Mucosa of stomach (tissue), 1 donor: ENCODE measurements at regions not wholly inside any gene's neighbourhood (a gene's known extent, or its start where the extent isn't known, plus 50 kb on each side); places are given as distances from the start of the nearest gene placed in this dataset.
"Not testable (repeated sequence)": the region's sequence is repeated elsewhere in the genome, so short reads cannot be mapped to it uniquely, and the experiment has no call there.

Experiments
- H3K27me3 ChIP-seq: one replicate; pipeline ENCODE4 v1.7.0; 2013; ENCODE audit warnings: mild to moderate bottlenecking, low read length; ENCODE audit not compliant: control insufficient read depth, insufficient read depth
- H3K36me3 ChIP-seq: one replicate; pipeline ENCODE4 v1.7.0; 2013; ENCODE audit warnings: low read length; ENCODE audit not compliant: control insufficient read depth, insufficient read depth
- H3K4me1 ChIP-seq: one replicate; pipeline ENCODE4 v1.7.0; 2013; ENCODE audit warnings: mild to moderate bottlenecking, low read length; ENCODE audit not compliant: control insufficient read depth, insufficient read depth
- H3K4me3 ChIP-seq: one replicate; pipeline ENCODE4 v1.7.0; 2013; ENCODE audit warnings: low read length
- H3K9ac ChIP-seq: one replicate; pipeline ENCODE4 v1.7.0; 2013; ENCODE audit warnings: mild to moderate bottlenecking, low read length, moderate library complexity
- H3K9me3 ChIP-seq: one replicate; pipeline ENCODE4 v1.7.0; 2013; ENCODE audit warnings: mild to moderate bottlenecking, low read length, moderate library complexity; ENCODE audit not compliant: control insufficient read depth
- donor health status: Pancreatic carcinoma.

GRCh38 chr3:157871248-157871647, 235.0 kb downstream of the SHOX2 start:
- H3K9ac ChIP-seq, result no peak overlapping the region
- no peaks in the 10 kb centered on the region for H3K9me3 ChIP-seq
- H3K4me1 ChIP-seq, result no peaks in the 10 kb centered on the region
- no peak overlapping the region for H3K4me3 ChIP-seq
- H3K36me3 ChIP-seq, result no peaks in the 10 kb centered on the region
- no peaks in the 10 kb centered on the region for H3K27me3 ChIP-seq

- no peaks in the 10 kb centered on the region for H3K27me3 ChIP-seq
- no peaks in the 10 kb centered on the region for H3K4me1 ChIP-seq
These were observed 237.3 kb downstream of the SHOX2 start for GRCh38 chr3:157868946-157869345.

GRCh38 chr3:157868196-157868595, 238.0 kb downstream of the SHOX2 start:
- no peak overlapping the region for H3K4me3 ChIP-seq
- H3K9me3 ChIP-seq, result no peaks in the 10 kb centered on the region
- H3K4me1 ChIP-seq, result no peaks in the 10 kb centered on the region
- no peaks in the 10 kb centered on the region for H3K27me3 ChIP-seq
- H3K36me3 ChIP-seq, result no peaks in the 10 kb centered on the region
- H3K9ac ChIP-seq, result no peak overlapping the region

More at GRCh38 chr3:157868946-157869345, 237.3 kb downstream of the SHOX2 start:
- Histone ChIP-seq H3K36me3 (no peaks in the 10 kb centered on the region), H3K9me3 (no peaks in the 10 kb centered on the region), H3K9ac (no peak overlapping the region), H3K4me3 (no peak overlapping the region)

GRCh38 chr3:157865352-157866000, 240.7 kb downstream of the SHOX2 start:
- no peak overlapping the region for H3K9ac ChIP-seq
- no peaks in the 10 kb centered on the region for H3K36me3 ChIP-seq
- H3K9me3 ChIP-seq, result no peaks in the 10 kb centered on the region
- H3K4me3 ChIP-seq, result no peak overlapping the region
- no peaks in the 10 kb centered on the region for H3K4me1 ChIP-seq
- no peaks in the 10 kb centered on the region for H3K27me3 ChIP-seq

- H3K27me3 ChIP-seq, result no peaks in the 10 kb centered on the region
- H3K4me1 ChIP-seq, result no peaks in the 10 kb centered on the region
- H3K36me3 ChIP-seq, result no peaks in the 10 kb centered on the region
- no peak overlapping the region for H3K9ac ChIP-seq
- no peaks in the 10 kb centered on the region for H3K9me3 ChIP-seq
- no peak overlapping the region for H3K4me3 ChIP-seq
These were observed 245.0 kb downstream of the SHOX2 start for GRCh38 chr3:157861076-157861765.

- no peak overlapping the region for H3K9ac ChIP-seq
- H3K36me3 ChIP-seq, result no peaks in the 10 kb centered on the region
- no peaks in the 10 kb centered on the region for H3K9me3 ChIP-seq
- H3K4me1 ChIP-seq, result no peaks in the 10 kb centered on the region
- H3K27me3 ChIP-seq, result no peaks in the 10 kb centered on the region
- no peak overlapping the region for H3K4me3 ChIP-seq
These were observed 246.7 kb downstream of the SHOX2 start for GRCh38 chr3:157859541-157859940.

GRCh38 chr3:157858821-157859220, 247.4 kb downstream of the SHOX2 start:
- H3K36me3 ChIP-seq, result no peaks in the 10 kb centered on the region
- no peak overlapping the region for H3K9ac ChIP-seq
- no peaks in the 10 kb centered on the region for H3K9me3 ChIP-seq
- no peaks in the 10 kb centered on the region for H3K4me1 ChIP-seq
- no peaks in the 10 kb centered on the region for H3K27me3 ChIP-seq
- H3K4me3 ChIP-seq, result no peak overlapping the region

GRCh38 chr3:157857440-157857839, 248.8 kb downstream of the SHOX2 start:
- H3K9ac ChIP-seq, result no peak overlapping the region
- no peaks in the 10 kb centered on the region for H3K27me3 ChIP-seq
- no peaks in the 10 kb centered on the region for H3K36me3 ChIP-seq
- no peaks in the 10 kb centered on the region for H3K4me1 ChIP-seq
- H3K4me3 ChIP-seq, result no peak overlapping the region
- H3K9me3 ChIP-seq, result no peaks in the 10 kb centered on the region

- H3K9ac ChIP-seq, result no peak overlapping the region
- no peaks in the 10 kb centered on the region for H3K9me3 ChIP-seq
- no peaks in the 10 kb centered on the region for H3K36me3 ChIP-seq
- H3K4me3 ChIP-seq, result no peak overlapping the region
- H3K4me1 ChIP-seq, result no peaks in the 10 kb centered on the region
- no peaks in the 10 kb centered on the region for H3K27me3 ChIP-seq
These were observed 249.9 kb downstream of the SHOX2 start for GRCh38 chr3:157856078-157856939.

- not testable (repeated sequence) for H3K9me3 ChIP-seq, H3K9ac ChIP-seq, H3K4me3 ChIP-seq, H3K4me1 ChIP-seq, H3K27me3 ChIP-seq, H3K36me3 ChIP-seq
These were observed 260.4 kb downstream of the SHOX2 start for GRCh38 chr3:157845839-157846238.

- Histone ChIP-seq H3K27me3 (no peaks in the 10 kb centered on the region), H3K9ac (no peak overlapping the region), H3K4me3 (no peak overlapping the region), H3K9me3 (no peaks in the 10 kb centered on the region), H3K36me3 (no peaks in the 10 kb centered on the region), H3K4me1 (no peaks in the 10 kb centered on the region)
These were observed 261.2 kb downstream of the SHOX2 start for GRCh38 chr3:157844800-157845565.
